MCF 10A (cell line): ENCODE measurements at regions not wholly inside any gene's neighbourhood (a gene's known extent, or its start where the extent isn't known, plus 50 kb on each side); places are given as distances from the start of the nearest gene placed in this dataset.

Experiments used
- BruUV-seq: library from RNA; stranded (reverse); fragments of 400-500 nt; replicated peaks from 2 replicates; lab custom pipeline; 2021; lab: Mats Ljungman, UMichigan
- CTCF ChIA-PET: fragments of 300-600 bp; sonication (Branson Sonifier 250); formaldehyde crosslinking; extraction: SDS; loops from one replicate; lab custom pipeline; 2021; ENCODE audit warnings: antibody characterized with exemption, inconsistent platforms; lab: Yijun Ruan, JAX
- POLR2A ChIA-PET: fragments of 300-600, 350-650 bp; sonication (Branson Sonifier 250); formaldehyde crosslinking; extraction: SDS; loops from one replicate; lab custom pipeline; 2020; ENCODE audit warnings: antibody characterized with exemption, inconsistent platforms; lab: Yijun Ruan, JAX
- DNase-seq: peaks from one replicate; pipeline ENCODE4 v3.0.0-alpha.2; 2018; ENCODE audit not compliant: unreplicated experiment
- H3K27ac Mint-ChIP-seq: one replicate; pipeline ENCODE4 v1.8.0; 2022; ENCODE audit warnings: mild to moderate bottlenecking, low read depth, mixed read lengths; ENCODE audit not compliant: unreplicated experiment
- H3K27me3 Mint-ChIP-seq: one replicate; pipeline ENCODE4 v1.8.0; 2022; ENCODE audit warnings: mixed read lengths; ENCODE audit not compliant: insufficient read depth, unreplicated experiment
- H3K36me3 Mint-ChIP-seq: one replicate; pipeline ENCODE4 v1.8.0; 2022; ENCODE audit warnings: mild to moderate bottlenecking, moderate library complexity, mixed read lengths; ENCODE audit not compliant: insufficient read depth, unreplicated experiment
- H3K4me1 Mint-ChIP-seq: one replicate; pipeline ENCODE4 v1.8.0; 2022; ENCODE audit warnings: mixed read lengths; ENCODE audit not compliant: insufficient read depth, unreplicated experiment
- H3K4me3 Mint-ChIP-seq: one replicate; pipeline ENCODE4 v1.8.0; 2022; ENCODE audit warnings: mild to moderate bottlenecking, moderate library complexity, mixed read lengths; ENCODE audit not compliant: unreplicated experiment
- H3K9me3 Mint-ChIP-seq: one replicate; pipeline ENCODE4 v1.8.0; 2022; ENCODE audit warnings: mixed read lengths; ENCODE audit not compliant: unreplicated experiment
- intact Hi-C: fragments of 100-400 bp; cut with micrococcal nuclease; formaldehyde crosslinking; loops from 2 replicates; pipeline ENCODE4 v1.14.1; 2022
- TF ChIP-seq, protein P1 (sequence below): fragments of 200-600 bp; IDR thresholded peaks from one replicate; pipeline ENCODE4 v1.8.0; 2022; ENCODE audit warnings: antibody characterized with exemption, mild to moderate bottlenecking; ENCODE audit not compliant: unreplicated experiment

DNA sequence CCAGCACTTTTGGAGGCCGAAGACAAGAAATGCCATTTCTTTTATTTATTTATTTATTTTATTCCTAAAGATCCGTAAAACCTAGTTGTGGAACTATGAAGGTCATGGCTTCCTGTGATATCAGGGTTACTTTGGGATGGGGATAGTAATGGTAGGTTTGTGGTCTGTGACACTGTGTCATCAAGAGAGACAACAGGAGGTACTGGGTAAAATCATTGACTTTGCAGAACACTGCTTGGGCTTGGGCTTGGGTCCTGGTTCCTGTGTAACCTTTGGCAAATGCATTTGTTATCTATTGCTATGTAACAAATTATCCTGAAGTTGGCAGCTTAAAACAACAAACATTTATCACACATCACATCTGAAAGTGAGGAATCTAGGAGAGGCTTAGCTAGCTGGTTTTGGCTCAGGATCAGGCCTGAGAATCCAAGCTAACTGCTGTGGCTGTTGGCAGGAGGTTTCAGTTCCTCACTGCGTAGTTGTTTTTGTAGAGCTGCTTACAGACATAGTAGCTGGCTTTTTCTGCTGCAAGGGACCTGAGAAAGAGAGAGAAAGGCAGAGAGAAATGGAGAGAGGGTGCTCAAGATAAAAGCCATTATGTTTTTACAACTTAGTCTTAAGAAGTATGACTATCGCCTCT, 576.4 kb upstream of the SLIT2 start:
- ChIA-PET POLR2A (no interaction called here), CTCF (no interaction called here)
- no peak for DNase-seq
- H3K4me3 Mint-ChIP-seq, result no peak overlapping the region
- H3K27me3 Mint-ChIP-seq, result no peaks in the 10 kb centered on the region
- TF ChIP-seq, protein P1, sequence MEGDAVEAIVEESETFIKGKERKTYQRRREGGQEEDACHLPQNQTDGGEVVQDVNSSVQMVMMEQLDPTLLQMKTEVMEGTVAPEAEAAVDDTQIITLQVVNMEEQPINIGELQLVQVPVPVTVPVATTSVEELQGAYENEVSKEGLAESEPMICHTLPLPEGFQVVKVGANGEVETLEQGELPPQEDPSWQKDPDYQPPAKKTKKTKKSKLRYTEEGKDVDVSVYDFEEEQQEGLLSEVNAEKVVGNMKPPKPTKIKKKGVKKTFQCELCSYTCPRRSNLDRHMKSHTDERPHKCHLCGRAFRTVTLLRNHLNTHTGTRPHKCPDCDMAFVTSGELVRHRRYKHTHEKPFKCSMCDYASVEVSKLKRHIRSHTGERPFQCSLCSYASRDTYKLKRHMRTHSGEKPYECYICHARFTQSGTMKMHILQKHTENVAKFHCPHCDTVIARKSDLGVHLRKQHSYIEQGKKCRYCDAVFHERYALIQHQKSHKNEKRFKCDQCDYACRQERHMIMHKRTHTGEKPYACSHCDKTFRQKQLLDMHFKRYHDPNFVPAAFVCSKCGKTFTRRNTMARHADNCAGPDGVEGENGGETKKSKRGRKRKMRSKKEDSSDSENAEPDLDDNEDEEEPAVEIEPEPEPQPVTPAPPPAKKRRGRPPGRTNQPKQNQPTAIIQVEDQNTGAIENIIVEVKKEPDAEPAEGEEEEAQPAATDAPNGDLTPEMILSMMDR, result no peak
- no TSS peak for BruUV-seq
- H3K9me3 Mint-ChIP-seq, result peaks cover 6% of the 10 kb centered on the region
- no peak overlapping the region for H3K27ac Mint-ChIP-seq
- no peaks in the 10 kb centered on the region for H3K4me1 Mint-ChIP-seq
- H3K36me3 Mint-ChIP-seq, result no peaks in the 10 kb centered on the region
- intact Hi-C loops, result no loop called here

DNA sequence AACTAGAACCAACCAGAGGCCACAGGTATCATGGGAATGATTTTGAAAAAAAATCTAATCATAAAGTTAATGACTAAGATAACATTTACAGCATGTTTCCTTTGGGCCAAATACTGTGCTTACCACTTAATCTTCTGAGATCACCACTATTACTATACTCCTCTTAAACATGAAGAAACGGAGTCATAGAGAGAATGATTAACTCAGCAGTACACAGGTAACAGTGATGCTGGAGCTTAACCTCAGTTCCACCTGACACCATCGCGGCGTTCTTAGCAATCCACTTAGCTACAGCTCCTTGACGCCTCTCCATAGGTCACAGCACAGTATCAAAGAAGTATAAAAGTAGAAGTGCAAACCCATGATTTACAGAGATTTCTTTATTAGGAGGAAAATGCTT, 592.6 kb upstream of the SLIT2 start:
- ChIA-PET POLR2A (interaction anchor here (0.9 kb wide), 1 partner anchor 15 kb away, joined by 3 read pairs; no protein-coding TSS in a partner anchor), CTCF (interaction anchor here (0.7 to 1.7 kb wide), 2 partner anchors 8 to 589 kb away, joined by 3 to 5 read pairs; no protein-coding TSS in a partner anchor)
- H3K27ac Mint-ChIP-seq, result no peak overlapping the region
- H3K4me1 Mint-ChIP-seq, result no peaks in the 10 kb centered on the region
- intact Hi-C loops, result no loop called here
- TF ChIP-seq, protein P1, result no peak
- no TSS peak for BruUV-seq
- H3K9me3 Mint-ChIP-seq, result no peaks in the 10 kb centered on the region
- H3K36me3 Mint-ChIP-seq, result no peaks in the 10 kb centered on the region
- no peak for DNase-seq
- no peak overlapping the region for H3K4me3 Mint-ChIP-seq
- no peaks in the 10 kb centered on the region for H3K27me3 Mint-ChIP-seq

- Mint-ChIP-seq H3K4me3 (no peak overlapping the region), H3K9me3 (no peaks in the 10 kb centered on the region), H3K27me3 (no peaks in the 10 kb centered on the region), H3K4me1 (no peaks in the 10 kb centered on the region), H3K27ac (no peak overlapping the region), H3K36me3 (no peaks in the 10 kb centered on the region)
- ChIA-PET POLR2A (no interaction called here), CTCF (no interaction called here)
- no peak for DNase-seq
- TF ChIP-seq, protein P1, result no peak
- intact Hi-C loops, result no loop called here
- no TSS peak for BruUV-seq
These were observed 593.8 kb upstream of the SLIT2 start for GRCh38 chr4:19657856-19658255.

GRCh38 chr4:19655666-19656065, 596.0 kb upstream of the SLIT2 start:
- H3K36me3 Mint-ChIP-seq, result no peaks in the 10 kb centered on the region

More at GRCh38 chr4:19655666-19656065, 596.0 kb upstream of the SLIT2 start:
- Mint-ChIP-seq H3K27me3 (no peaks in the 10 kb centered on the region), H3K9me3 (no peaks in the 10 kb centered on the region), H3K4me1 (no peaks in the 10 kb centered on the region), H3K27ac (no peak overlapping the region), H3K4me3 (no peak overlapping the region)
- intact Hi-C loops, result no loop called here
- TF ChIP-seq, protein P1, result no peak
- DNase-seq, result no peak
- BruUV-seq, result no TSS peak
- ChIA-PET CTCF (no interaction called here), POLR2A (no interaction called here)
